SK-N-SH (cell line): ENCODE measurements at regions not wholly inside any gene's neighbourhood (a gene's known extent, or its start where the extent isn't known, plus 50 kb on each side); places are given as distances from the start of the nearest gene placed in this dataset.

ENCODE experiments used
- CTCF ChIA-PET: fragments of 300-600, 350-600 bp; formaldehyde crosslinking; extraction: SDS; loops from one replicate; lab custom pipeline; 2021; lab: Yijun Ruan, JAX
- POLR2A ChIA-PET: fragments of 350-600 bp; sonication (Branson Sonifier 250); formaldehyde crosslinking; extraction: SDS; loops from one replicate; lab custom pipeline; 2020; ENCODE audit warnings: antibody characterized with exemption, inconsistent platforms; lab: Yijun Ruan, JAX
- DNase-seq: peaks from one replicate; pipeline ENCODE4 v3.0.0; 2012
- H2AFZ ChIP-seq: fragments of 200-600 bp; sonication (generic); 2 replicates; pipeline ENCODE4 v1.8.1; 2016; ENCODE audit warnings: antibody characterized with exemption, mild to moderate bottlenecking, low read depth
- H3F3A ChIP-seq: fragments of 200-600 bp; sonication (generic); replicated peaks from 2 replicates; pipeline ENCODE3; 2016; ENCODE audit warnings: antibody characterized with exemption, mild to moderate bottlenecking; ENCODE audit not compliant: insufficient read depth
- H3K27ac ChIP-seq, 2 experiments: fragments of 200-500 bp in 1 of 2; fragments of 200-600 bp in 1 of 2; sonication (Bioruptor generic) in 1 of 2; sonication (generic), shearing (Covaris generic) in 1 of 2; 2 replicates each; pipeline versions ENCODE4 v1.5.1 to v1.6.1; 2014 to 2016; ENCODE audit warnings: low read depth in 2 of 2, inconsistent platforms in 1 of 2, low read length in 1 of 2, mild to moderate bottlenecking in 1 of 2, mixed read lengths in 1 of 2
- H3K27me3 ChIP-seq: fragments of 200-600 bp; sonication (generic), shearing (Covaris generic); 2 replicates; pipeline ENCODE4 v1.6.1; 2016; ENCODE audit warnings: mixed run types; ENCODE audit not compliant: insufficient read depth
- H3K36me3 ChIP-seq, 2 experiments: fragments of 200-500 bp in 1 of 2; fragments of 200-600 bp in 1 of 2; sonication (Bioruptor generic) in 1 of 2; sonication (generic) in 1 of 2; replicated peaks in 1 of 2; 2 replicates each; pipeline versions ENCODE3 to v1.5.1; 2014 to 2016; ENCODE audit warnings: low read length in 1 of 2, mild to moderate bottlenecking in 1 of 2; ENCODE audit not compliant: insufficient read depth in 2 of 2, control insufficient read depth in 1 of 2
- H3K4me1 ChIP-seq, 2 experiments: fragments of 200-500 bp in 1 of 2; fragments of 200-600 bp in 1 of 2; sonication (Bioruptor generic) in 1 of 2; sonication (generic), shearing (Covaris generic) in 1 of 2; 2 replicates each; pipeline versions ENCODE4 v1.5.1 to v1.6.1; 2014 to 2016; ENCODE audit warnings: low read depth in 1 of 2, low read length in 1 of 2, mixed run types in 1 of 2; ENCODE audit not compliant: insufficient read depth in 2 of 2, control insufficient read depth in 1 of 2
- H3K4me2 ChIP-seq: fragments of 200-600 bp; sonication (generic), shearing (Covaris generic); 2 replicates; pipeline ENCODE4 v1.6.1; 2017; ENCODE audit warnings: mixed run types
- H3K4me3 ChIP-seq, 2 experiments: fragments of 200-500 bp in 1 of 2; fragments of 200-600 bp in 1 of 2; sonication (Bioruptor generic) in 1 of 2; sonication (generic), shearing (Covaris generic) in 1 of 2; 2 replicates each; pipeline versions ENCODE4 v1.5.1 to v1.8.1; 2014 to 2016; ENCODE audit warnings: low read depth in 2 of 2, inconsistent platforms in 1 of 2, low read length in 1 of 2, mild to moderate bottlenecking in 1 of 2, mixed read lengths in 1 of 2, moderate library complexity in 1 of 2
- H3K79me2 ChIP-seq: fragments of 200-600 bp; sonication (generic); 2 replicates; pipeline ENCODE4 v1.8.1; 2017; ENCODE audit warnings: mild to moderate bottlenecking; ENCODE audit not compliant: insufficient read depth
- H3K9ac ChIP-seq: fragments of 200-600 bp; sonication (generic); 2 replicates; pipeline ENCODE4 v1.6.1; 2017; ENCODE audit warnings: mixed run types
- H3K9me2 ChIP-seq: fragments of 200-600 bp; sonication (generic); 2 replicates; pipeline ENCODE4 v1.6.1; 2017; ENCODE audit warnings: mixed run types
- H3K9me3 ChIP-seq: fragments of 200-600 bp; sonication (generic); 2 replicates; pipeline ENCODE4 v1.6.1; 2017; ENCODE audit warnings: mixed run types, mild to moderate bottlenecking, moderate library complexity
- H4K20me1 ChIP-seq: fragments of 200-600 bp; sonication (generic); 2 replicates; pipeline ENCODE4 v1.6.1; 2017; ENCODE audit warnings: mild to moderate bottlenecking, mixed run types; ENCODE audit not compliant: insufficient read depth
- EP300 ChIP-seq, 2 experiments: IDR thresholded peaks; 2 replicates each; pipeline versions ENCODE4 v1.4.0 to v1.6.1; 2012; ENCODE audit warnings: borderline replicate concordance in 1 of 2, low read depth in 1 of 2, low read length in 1 of 2
- FOSL2 ChIP-seq: IDR thresholded peaks from 2 replicates; pipeline ENCODE4 v1.4.0; 2012; ENCODE audit warnings: low read depth, mild to moderate bottlenecking, moderate library complexity, borderline replicate concordance
- FOXJ3 ChIP-seq: sonication (generic); formaldehyde crosslinking; IDR thresholded peaks from 2 replicates; pipeline ENCODE4 v1.5.1; 2020; ENCODE audit warnings: mild to moderate bottlenecking, missing genetic modification reagents
- FOXM1 ChIP-seq: IDR thresholded peaks from 2 replicates; pipeline ENCODE4 v1.4.0; 2012; ENCODE audit warnings: low read depth, mild to moderate bottlenecking
- GATA2 ChIP-seq: sonication (generic); formaldehyde crosslinking; IDR thresholded peaks from 2 replicates; pipeline ENCODE4 v1.5.0; 2020; ENCODE audit warnings: mild to moderate bottlenecking, missing genetic modification reagents
- JUND ChIP-seq: IDR thresholded peaks from 2 replicates; pipeline ENCODE4 v1.4.0; 2012
- MEF2A ChIP-seq: IDR thresholded peaks from 2 replicates; pipeline ENCODE4 v1.4.0; 2012; ENCODE audit warnings: low read depth, borderline replicate concordance
- NFIC ChIP-seq: IDR thresholded peaks from 2 replicates; pipeline ENCODE4 v1.4.0; 2012; ENCODE audit warnings: borderline replicate concordance
- POLR2AphosphoS5 ChIP-seq: IDR thresholded peaks from 2 replicates; pipeline ENCODE4 v1.6.1; 2012; ENCODE audit warnings: low read depth, low read length
- RAD21 ChIP-seq: IDR thresholded peaks from 2 replicates; pipeline ENCODE4 v1.6.1; 2012; ENCODE audit warnings: mild to moderate bottlenecking, low read length
- REST ChIP-seq: IDR thresholded peaks from 2 replicates; pipeline ENCODE4 v1.6.1; 2012; ENCODE audit warnings: mild to moderate bottlenecking, low read depth, low read length, moderate library complexity
- RFX5 ChIP-seq: IDR thresholded peaks from 2 replicates; pipeline ENCODE4 v1.6.1; 2012; ENCODE audit warnings: mild to moderate bottlenecking, improper control_type of control experiment, low read length
- RXRA ChIP-seq: IDR thresholded peaks from 2 replicates; pipeline ENCODE4 v1.4.0; 2012; ENCODE audit warnings: low read depth, mild to moderate bottlenecking, borderline replicate concordance
- SIN3A ChIP-seq: IDR thresholded peaks from 2 replicates; pipeline ENCODE4 v1.6.1; 2012; ENCODE audit warnings: low read depth, mild to moderate bottlenecking, low read length, moderate library complexity, borderline replicate concordance
- SMC3 ChIP-seq: IDR thresholded peaks from 2 replicates; pipeline ENCODE4 v1.6.1; 2012; ENCODE audit warnings: low read depth, low read length, improper control_type of control experiment
- TAF1 ChIP-seq: IDR thresholded peaks from 2 replicates; pipeline ENCODE4 v1.6.1; 2012; ENCODE audit warnings: low read depth, mild to moderate bottlenecking, low read length, moderate library complexity, borderline replicate concordance
- TEAD4 ChIP-seq: IDR thresholded peaks from 2 replicates; pipeline ENCODE4 v1.4.0; 2012; ENCODE audit warnings: mild to moderate bottlenecking, borderline replicate concordance; ENCODE audit not compliant: insufficient read depth
- USF1 ChIP-seq: IDR thresholded peaks from 2 replicates; pipeline ENCODE4 v1.4.0; 2012; ENCODE audit warnings: low read depth, borderline replicate concordance
- YY1 ChIP-seq: IDR thresholded peaks from 2 replicates; pipeline ENCODE4 v1.4.0; 2012; ENCODE audit warnings: low read depth, mild to moderate bottlenecking
- ZBTB33 ChIP-seq: IDR thresholded peaks from 2 replicates; pipeline ENCODE4 v1.4.0; 2012; ENCODE audit warnings: low read depth, borderline replicate concordance
- WGBS: methylation state at CpG from one replicate; pipeline ENCODE4 v1.1.6; 2017; ENCODE audit warnings: low lambda C conversion rate; 5-methylcytosine and 5-hydroxymethylcytosine counted together

- no peak overlapping the region for H3K4me3 ChIP-seq
- TF ChIP-seq GATA2 (CRISPR knock-in tag), result peak; percentile 77
- TF ChIP-seq ZBTB33, result no peak
- DNase-seq, result no peak
- H3K4me2 ChIP-seq, result no peak overlapping the region
- POLR2A ChIA-PET, result no interaction called here
- H3K79me2 ChIP-seq, result no peaks in the 10 kb centered on the region
- no peaks in the 10 kb centered on the region for H3K27me3 ChIP-seq
- CTCF ChIA-PET, result interaction anchor here (0.6 kb wide), 1 partner anchor 9 kb away, joined by 3 read pairs; no protein-coding TSS in a partner anchor
- no peak overlapping the region for H3K27ac ChIP-seq
- no peak overlapping the region for H2AFZ ChIP-seq
- H3K9ac ChIP-seq, result no peak overlapping the region
- no peaks in the 10 kb centered on the region; a peak in 1 of 4 replicates for H3K4me1 ChIP-seq
- H3K36me3 ChIP-seq, result no peaks in the 10 kb centered on the region
- H3K9me2 ChIP-seq, result no peaks in the 10 kb centered on the region; the same call in 1 of the 2 replicates
- no peaks in the 10 kb centered on the region for H3K9me3 ChIP-seq
- no peaks in the 10 kb centered on the region for H3F3A ChIP-seq
- H4K20me1 ChIP-seq, result no peaks in the 10 kb centered on the region
Observed at GRCh38 chr1:188867614-188868013, 1610.0 kb downstream of the BRINP3 start.

- POLR2A ChIA-PET, result no interaction called here
- no peak for DNase-seq
Observed at GRCh38 chr1:188871164-188871563, 1606.5 kb downstream of the BRINP3 start.

More at GRCh38 chr1:188871164-188871563, 1606.5 kb downstream of the BRINP3 start:
- H3F3A ChIP-seq, result no peaks in the 10 kb centered on the region
- H3K36me3 ChIP-seq, result no peaks in the 10 kb centered on the region
- no peak overlapping the region for H3K4me2 ChIP-seq
- CTCF ChIA-PET, result interaction anchor here (1.2 to 1.6 kb wide), 2 partner anchors 8 to 89 kb away, joined by 5 to 6 read pairs; no protein-coding TSS in a partner anchor
- no peaks in the 10 kb centered on the region; a peak in 1 of 4 replicates for H3K4me1 ChIP-seq
- no peaks in the 10 kb centered on the region for H3K9me3 ChIP-seq
- WGBS, result 68% methylated on average over 1 of the region's 1 CpG
- no peaks in the 10 kb centered on the region for H3K79me2 ChIP-seq
- no peaks in the 10 kb centered on the region for H3K27me3 ChIP-seq
- no peak overlapping the region for H3K27ac ChIP-seq
- no peak overlapping the region for H3K9ac ChIP-seq
- H2AFZ ChIP-seq, result no peak overlapping the region
- H3K9me2 ChIP-seq, result no peaks in the 10 kb centered on the region; the same call in 1 of the 2 replicates
- H3K4me3 ChIP-seq, result no peak overlapping the region
- TF ChIP-seq NFIC (no peak), TAF1 (no peak), MEF2A (no peak), YY1 (no peak), SIN3A (no peak), JUND (no peak), RFX5 (no peak), REST (no peak), FOXJ3 (no peak), FOXM1 (no peak), SMC3 (no peak), EP300 (IDR thresholded peaks at IDR 0.05; ENCODE audit: borderline replicate concordance in 1 of 2, low read depth in 1 of 2, low read length in 1 of 2) (no peak), TEAD4 (no peak), USF1 (no peak), RAD21 (no peak), RXRA (no peak), POLR2AphosphoS5 (no peak), FOSL2 (no peak)
- no peaks in the 10 kb centered on the region for H4K20me1 ChIP-seq
